HepG2 (cell line): ENCODE measurements at regions not wholly inside any gene's neighbourhood (a gene's known extent, or its start where the extent isn't known, plus 50 kb on each side); places are given as distances from the start of the nearest gene placed in this dataset.

Source experiments
- ATAC-seq: fragments of 200-7000 bp; cut with Tn5 transposase; 3 replicates; pipeline ENCODE4 v1.9.1; 2020; ENCODE audit warnings: mild to moderate bottlenecking, moderate library complexity
- BruUV-seq: library from RNA; stranded (reverse); fragments of 400-500 nt; replicated peaks from 2 replicates; lab custom pipeline; 2021; lab: Mats Ljungman, UMichigan
- CTCF ChIA-PET: fragments of 300-600 bp; formaldehyde crosslinking; extraction: SDS; loops from one replicate; lab custom pipeline; 2021; ENCODE audit warnings: low total read pairs, inconsistent platforms, low intra/inter-chr PET ratio; lab: Yijun Ruan, JAX
- POLR2A ChIA-PET: fragments of 350-600 bp; sonication (Branson Sonifier 250); formaldehyde crosslinking; loops from one replicate; lab custom pipeline; 2020; ENCODE audit warnings: antibody characterized with exemption, inconsistent platforms; lab: Yijun Ruan, JAX
- DNase-seq: peaks from one replicate; pipeline ENCODE4 v3.0.0-alpha.2; 2015; ENCODE audit warnings: low spot score
- FAIRE-seq: peaks from 3 replicates; lab custom pipeline; 2011; peaks lifted over from hg19 to GRCh38; lab: Jason Lieb, UNC
- H2AFZ ChIP-seq: one replicate; pipeline ENCODE4 v1.6.1; 2011; ENCODE audit warnings: low read length, inconsistent platforms
- H3K27ac ChIP-seq: fragments of 300-600 bp; 3 replicates; pipeline ENCODE4 v1.8.0; 2011; ENCODE audit warnings: mixed run types, mild to moderate bottlenecking, mixed read lengths, low read length, inconsistent platforms; ENCODE audit not compliant: insufficient read depth; ENCODE audit errors: extremely low read length
- H3K27me3 ChIP-seq, 2 experiments: fragments of 200-600 bp in 1 of 2; 2 replicates in 1 of 2; 3 replicates in 1 of 2; pipeline versions ENCODE4 v1.6.0 to v1.8.0; 2011; ENCODE audit warnings: low read length in 2 of 2, mild to moderate bottlenecking in 2 of 2, moderate library complexity in 2 of 2, inconsistent platforms in 1 of 2; ENCODE audit not compliant: insufficient read depth in 2 of 2, control insufficient read depth in 1 of 2
- H3K36me3 ChIP-seq, 2 experiments: fragments of 200-600 bp in 1 of 2; replicated peaks in 1 of 2; 2 replicates in 1 of 2; 3 replicates in 1 of 2; pipeline versions ENCODE4 v1.5.1 to v1.8.0; 2011; ENCODE audit warnings: low read length in 2 of 2, inconsistent platforms in 1 of 2; ENCODE audit not compliant: insufficient read depth in 2 of 2, control insufficient read depth in 1 of 2
- H3K4me1 ChIP-seq: 2 replicates; pipeline ENCODE4 v1.5.1; 2012; ENCODE audit warnings: low read length, inconsistent platforms; ENCODE audit not compliant: insufficient read depth
- H3K4me2 ChIP-seq: 2 replicates; pipeline ENCODE4 v1.6.0; 2011; ENCODE audit warnings: low read depth, low read length, inconsistent platforms
- H3K4me3 ChIP-seq, 3 experiments: fragments of 200-600 bp in 1 of 3; sonication (generic), shearing (Covaris generic) in 1 of 3; replicated peaks in 1 of 3; 2 replicates each; pipeline ENCODE4 v1.5.1; 2011 to 2016; ENCODE audit warnings: low read length in 3 of 3, inconsistent platforms in 2 of 3, low read depth in 2 of 3, mild to moderate bottlenecking in 2 of 3, control low read depth in 1 of 3, mixed read lengths in 1 of 3; ENCODE audit not compliant: insufficient read depth in 1 of 3
- H3K79me2 ChIP-seq: one replicate; pipeline ENCODE4 v1.6.1; 2011; ENCODE audit warnings: low read length, inconsistent platforms; ENCODE audit not compliant: insufficient read depth
- H3K9ac ChIP-seq: 2 replicates; pipeline ENCODE4 v1.6.0; 2011; ENCODE audit warnings: mild to moderate bottlenecking, low read depth, low read length, inconsistent platforms; ENCODE audit not compliant: insufficient read depth
- H3K9me3 ChIP-seq: 2 replicates; pipeline ENCODE4 v1.5.1; 2012; ENCODE audit warnings: mild to moderate bottlenecking, low read length
- H4K20me1 ChIP-seq: 2 replicates; pipeline ENCODE4 v1.6.0; 2011; ENCODE audit warnings: inconsistent platforms, mild to moderate bottlenecking, low read length, moderate library complexity; ENCODE audit not compliant: insufficient read depth
- BHLHE40 ChIP-seq: IDR thresholded peaks from 2 replicates; pipeline ENCODE4 v1.6.1; 2011; ENCODE audit warnings: low read length, improper control_type of control experiment
- CHCHD3 ChIP-seq: sonication (generic); formaldehyde crosslinking; IDR thresholded peaks from 2 replicates; pipeline ENCODE4 v1.8.0; 2022; ENCODE audit warnings: mild to moderate bottlenecking, missing genetic modification reagents, moderate library complexity
- GTF2F1 ChIP-seq: fragments of 150-350 bp; IDR thresholded peaks from 2 replicates; pipeline ENCODE4 v1.6.1; 2014; ENCODE audit warnings: low read length
- GZF1 ChIP-seq: sonication (generic); formaldehyde crosslinking; IDR thresholded peaks from 2 replicates; pipeline ENCODE4 v1.5.1; 2020; ENCODE audit warnings: mild to moderate bottlenecking, missing genetic modification reagents
- HMG20A ChIP-seq: IDR thresholded peaks from 2 replicates; pipeline ENCODE4 v1.6.1; 2016; ENCODE audit warnings: borderline replicate concordance
- PAF1 ChIP-seq: IDR thresholded peaks from 2 replicates; pipeline ENCODE4 v1.6.1; 2016; ENCODE audit warnings: missing genetic modification reagents, missing compliant biosample characterization
- SIX4 ChIP-seq: sonication (generic); formaldehyde crosslinking; IDR thresholded peaks from 2 replicates; pipeline ENCODE4 v1.4.0; 2020; ENCODE audit warnings: missing genetic modification reagents
- SOX13 ChIP-seq, 3 experiments: fragments of 450-650 bp in 1 of 3; sonication (generic) in 1 of 3; formaldehyde crosslinking in 1 of 3; IDR thresholded peaks in 2 of 3; conservative IDR thresholded peaks in 1 of 3; 2 replicates each; pipeline versions ENCODE4 v1.5.0 to v1.6.1; 2016 to 2020; ENCODE audit warnings: antibody characterized with exemption in 1 of 3, mild to moderate bottlenecking in 1 of 3, missing compliant biosample characterization in 1 of 3, missing genetic modification reagents in 1 of 3, moderate library complexity in 1 of 3
- ZKSCAN1 ChIP-seq: fragments of 150-350 bp; IDR thresholded peaks from 2 replicates; pipeline ENCODE4 v1.6.1; 2014; ENCODE audit warnings: low read length
- ZNF224 ChIP-seq: sonication (generic); formaldehyde crosslinking; IDR thresholded peaks from 2 replicates; pipeline ENCODE4 v1.5.0; 2020; ENCODE audit warnings: mild to moderate bottlenecking, missing genetic modification reagents
- ZNF768 ChIP-seq: sonication (generic); formaldehyde crosslinking; IDR thresholded peaks from 2 replicates; pipeline ENCODE4 v1.4.0; 2020; ENCODE audit warnings: missing genetic modification reagents
- ZNF772 ChIP-seq: sonication (generic); formaldehyde crosslinking; IDR thresholded peaks from 2 replicates; pipeline ENCODE4 v1.5.0; 2020; ENCODE audit warnings: mild to moderate bottlenecking, missing genetic modification reagents
- WGBS: methylation state at CpG from one replicate; pipeline ENCODE4 v1.1.6; 2017; ENCODE audit warnings: low lambda C conversion rate; 5-methylcytosine and 5-hydroxymethylcytosine counted together
- in situ Hi-C: cut with HindIII; loops from 2 replicates; pipeline ENCODE4 v1.10.0; 2017; ENCODE audit warnings: low pct_unique_long_range_greater_than_20kb; ENCODE audit not compliant: extremely low pct_ligation_motif_present
- intact Hi-C: fragments of 100-400 bp; cut with micrococcal nuclease; formaldehyde crosslinking; loops from one replicate; pipeline ENCODE4 v1.10.0; 2022; ENCODE audit not compliant: unreplicated experiment
- TF ChIP-seq, protein P1 (sequence below): sonication (generic); formaldehyde crosslinking; conservative IDR thresholded peaks from 2 replicates; pipeline ENCODE4 v1.4.0; 2020; ENCODE audit warnings: missing genetic modification reagents
- TF ChIP-seq, protein P2 (sequence below): IDR thresholded peaks from 2 replicates; pipeline ENCODE4 v1.6.1; 2012; ENCODE audit warnings: low read length, improper control_type of control experiment

DNA sequence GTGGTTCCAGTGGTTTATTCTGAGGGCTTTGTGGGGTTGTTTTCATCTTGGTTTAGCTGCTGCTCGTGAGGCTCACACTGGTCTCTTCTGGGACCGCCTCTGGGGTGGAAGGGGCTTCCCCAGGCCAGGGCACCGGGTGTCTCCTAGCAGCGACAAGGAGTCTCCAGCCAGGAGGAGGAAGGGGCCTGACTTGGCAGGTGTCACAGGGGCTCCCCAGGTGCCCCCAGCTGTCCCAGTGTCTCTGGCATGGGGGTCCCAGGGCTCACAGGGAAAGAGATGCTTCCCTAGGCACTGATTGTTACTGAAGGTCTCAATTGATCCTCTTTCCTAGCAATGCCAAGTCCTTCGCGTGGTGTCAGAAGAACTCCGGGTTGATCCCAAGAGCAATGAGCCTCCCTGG, 241.1 kb upstream of the IRX4 start:
- ATAC-seq (no peak), DNase-seq (no peak), FAIRE-seq (no peak)
- no peaks in the 10 kb centered on the region for H3K9me3 ChIP-seq
- intact Hi-C loops (no loop called here), in situ Hi-C loops (no loop called here)
- no peaks in the 10 kb centered on the region for H3K36me3 ChIP-seq
- BruUV-seq, result no TSS peak
- no peak overlapping the region for H3K27ac ChIP-seq
- H4K20me1 ChIP-seq, result no peaks in the 10 kb centered on the region
- H2AFZ ChIP-seq, result no peak overlapping the region
- peaks cover 3 to 21% of the 10 kb centered on the region in 2 experiments; a peak in 3 of 5 replicates for H3K27me3 ChIP-seq
- whole genome bisulfite sequencing, result 50% methylated on average over 2 of the region's 7 CpGs
- H3K4me1 ChIP-seq, result no peaks in the 10 kb centered on the region
- H3K4me3 ChIP-seq, result no peak overlapping the region
- CTCF ChIA-PET, result no interaction called here
- POLR2A ChIA-PET, result no interaction called here
- H3K9ac ChIP-seq, result no peak overlapping the region
- no peak overlapping the region for H3K4me2 ChIP-seq
- no peaks in the 10 kb centered on the region for H3K79me2 ChIP-seq
- TF ChIP-seq HMG20A (no peak), PAF1 (CRISPR knock-in tag) (no peak), ZNF224 (no peak), CHCHD3 (CRISPR knock-in tag) (no peak), SIX4 (no peak), ZKSCAN1 (no peak), GTF2F1 (no peak), BHLHE40 (no peak), SOX13 (IDR thresholded peaks at IDR 0.05) (no peak), SOX13 (CRISPR knock-in tag; conservative IDR thresholded peaks at IDR 0.05 in 1 of 2, IDR thresholded peaks at IDR 0.05 in 1 of 2) (no peak), GZF1 (CRISPR knock-in tag) (no peak), ZNF772 (CRISPR knock-in tag) (no peak), ZNF768 (CRISPR knock-in tag) (no peak)
- TF ChIP-seq, protein P1, sequence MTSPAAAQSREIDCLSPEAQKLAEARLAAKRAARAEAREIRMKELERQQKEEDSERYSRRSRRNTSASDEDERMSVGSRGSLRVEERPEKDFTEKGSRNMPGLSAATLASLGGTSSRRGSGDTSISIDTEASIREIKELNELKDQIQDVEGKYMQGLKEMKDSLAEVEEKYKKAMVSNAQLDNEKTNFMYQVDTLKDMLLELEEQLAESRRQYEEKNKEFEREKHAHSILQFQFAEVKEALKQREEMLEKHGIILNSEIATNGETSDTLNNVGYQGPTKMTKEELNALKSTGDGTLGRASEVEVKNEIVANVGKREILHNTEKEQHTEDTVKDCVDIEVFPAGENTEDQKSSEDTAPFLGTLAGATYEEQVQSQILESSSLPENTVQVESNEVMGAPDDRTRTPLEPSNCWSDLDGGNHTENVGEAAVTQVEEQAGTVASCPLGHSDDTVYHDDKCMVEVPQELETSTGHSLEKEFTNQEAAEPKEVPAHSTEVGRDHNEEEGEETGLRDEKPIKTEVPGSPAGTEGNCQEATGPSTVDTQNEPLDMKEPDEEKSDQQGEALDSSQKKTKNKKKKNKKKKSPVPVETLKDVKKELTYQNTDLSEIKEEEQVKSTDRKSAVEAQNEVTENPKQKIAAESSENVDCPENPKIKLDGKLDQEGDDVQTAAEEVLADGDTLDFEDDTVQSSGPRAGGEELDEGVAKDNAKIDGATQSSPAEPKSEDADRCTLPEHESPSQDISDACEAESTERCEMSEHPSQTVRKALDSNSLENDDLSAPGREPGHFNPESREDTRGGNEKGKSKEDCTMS (CRISPR knock-in tag), result no peak
- TF ChIP-seq, protein P2, sequence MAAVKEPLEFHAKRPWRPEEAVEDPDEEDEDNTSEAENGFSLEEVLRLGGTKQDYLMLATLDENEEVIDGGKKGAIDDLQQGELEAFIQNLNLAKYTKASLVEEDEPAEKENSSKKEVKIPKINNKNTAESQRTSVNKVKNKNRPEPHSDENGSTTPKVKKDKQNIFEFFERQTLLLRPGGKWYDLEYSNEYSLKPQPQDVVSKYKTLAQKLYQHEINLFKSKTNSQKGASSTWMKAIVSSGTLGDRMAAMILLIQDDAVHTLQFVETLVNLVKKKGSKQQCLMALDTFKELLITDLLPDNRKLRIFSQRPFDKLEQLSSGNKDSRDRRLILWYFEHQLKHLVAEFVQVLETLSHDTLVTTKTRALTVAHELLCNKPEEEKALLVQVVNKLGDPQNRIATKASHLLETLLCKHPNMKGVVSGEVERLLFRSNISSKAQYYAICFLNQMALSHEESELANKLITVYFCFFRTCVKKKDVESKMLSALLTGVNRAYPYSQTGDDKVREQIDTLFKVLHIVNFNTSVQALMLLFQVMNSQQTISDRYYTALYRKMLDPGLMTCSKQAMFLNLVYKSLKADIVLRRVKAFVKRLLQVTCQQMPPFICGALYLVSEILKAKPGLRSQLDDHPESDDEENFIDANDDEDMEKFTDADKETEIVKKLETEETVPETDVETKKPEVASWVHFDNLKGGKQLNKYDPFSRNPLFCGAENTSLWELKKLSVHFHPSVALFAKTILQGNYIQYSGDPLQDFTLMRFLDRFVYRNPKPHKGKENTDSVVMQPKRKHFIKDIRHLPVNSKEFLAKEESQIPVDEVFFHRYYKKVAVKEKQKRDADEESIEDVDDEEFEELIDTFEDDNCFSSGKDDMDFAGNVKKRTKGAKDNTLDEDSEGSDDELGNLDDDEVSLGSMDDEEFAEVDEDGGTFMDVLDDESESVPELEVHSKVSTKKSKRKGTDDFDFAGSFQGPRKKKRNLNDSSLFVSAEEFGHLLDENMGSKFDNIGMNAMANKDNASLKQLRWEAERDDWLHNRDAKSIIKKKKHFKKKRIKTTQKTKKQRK, result no peak
